VCaP (cell line): ENCODE measurements at regions not wholly inside any gene's neighbourhood (a gene's known extent, or its start where the extent isn't known, plus 50 kb on each side); places are given as distances from the start of the nearest gene placed in this dataset.

Experiments used
- H3K27ac ChIP-seq: fragments of 450-650 bp; 2 replicates; pipeline ENCODE4 v1.5.1; 2017
- CTCF ChIP-seq: fragments of 450-650 bp; conservative IDR thresholded peaks from 2 replicates; pipeline ENCODE4 v1.5.1; 2017; ENCODE audit warnings: mild to moderate bottlenecking, moderate library complexity

GRCh38 chr3:115553796-115554486 is 69.4 kb upstream of the GAP43 start:
- no peak for TF ChIP-seq CTCF
- H3K27ac ChIP-seq, result no peak overlapping the region

- no peak overlapping the region for H3K27ac ChIP-seq
- TF ChIP-seq CTCF, result no peak
These were observed 68.9 kb upstream of the GAP43 start for GRCh38 chr3:115554487-115554807.

GRCh38 chr3:115562636-115563267 is 60.6 kb upstream of the GAP43 start:
- no peak overlapping the region for H3K27ac ChIP-seq
- TF ChIP-seq CTCF, result no peak

GRCh38 chr3:115563984-115564383 is 59.3 kb upstream of the GAP43 start:
- H3K27ac ChIP-seq, result no peak overlapping the region
- no peak for TF ChIP-seq CTCF

GRCh38 chr3:115571413-115571812 is 51.9 kb upstream of the GAP43 start:
- TF ChIP-seq CTCF, result no peak

More at GRCh38 chr3:115571413-115571812, 51.9 kb upstream of the GAP43 start:
- no peak overlapping the region for H3K27ac ChIP-seq
